ENCODE measurements at regions not wholly inside any gene's neighbourhood (a gene's known extent, or its start where the extent isn't known, plus 50 kb on each side); places are given as distances from the start of the nearest gene placed in this dataset.
"Not testable (repeated sequence)": the region's sequence is repeated elsewhere in the genome, so short reads cannot be mapped to it uniquely, and the experiment has no call there.

- no peak for DNase-seq
These were observed 170.0 kb downstream of the SOD2 start for GRCh38 chr6:159522877-159523547.

- no peak for DNase-seq
These were observed 171.1 kb downstream of the SOD2 start for GRCh38 chr6:159521962-159522361.

GRCh38 chr6:159520002-159520401, 173.0 kb downstream of the SOD2 start:
- DNase-seq = no peak

- not testable (repeated sequence) for DNase-seq
These were observed 177.2 kb downstream of the SOD2 start for GRCh38 chr6:159515811-159516210.

- DNase-seq = no peak
These were observed 179.1 kb downstream of the SOD2 start for GRCh38 chr6:159513914-159514313.

GRCh38 chr6:159513074-159513720, 179.8 kb downstream of the SOD2 start:
- no peak for DNase-seq

- no peak for DNase-seq
These were observed 180.5 kb downstream of the SOD2 start for GRCh38 chr6:159512571-159512970.

GRCh38 chr6:159512104-159512503, 180.9 kb downstream of the SOD2 start:
- DNase-seq = no peak

GRCh38 chr6:159510141-159510540, 182.9 kb downstream of the SOD2 start:
- no peak for DNase-seq

- no peak for DNase-seq
These were observed 184.1 kb downstream of the SOD2 start for GRCh38 chr6:159508931-159509330.

GRCh38 chr6:159506048-159506447, 187.0 kb downstream of the SOD2 start:
- no peak for DNase-seq

- no peak for DNase-seq
These were observed 187.7 kb downstream of the SOD2 start for GRCh38 chr6:159505140-159505922.

- no peak for DNase-seq
These were observed 191.5 kb downstream of the SOD2 start for GRCh38 chr6:159501558-159501957.

GRCh38 chr6:159499034-159499433, 194.0 kb downstream of the SOD2 start:
- no peak for DNase-seq

- no peak for DNase-seq
These were observed 198.5 kb downstream of the SOD2 start for GRCh38 chr6:159494586-159494972.

- no peak for DNase-seq
These were observed 199.0 kb downstream of the SOD2 start for GRCh38 chr6:159493898-159494585.

- DNase-seq = no peak
These were observed 199.7 kb downstream of the SOD2 start for GRCh38 chr6:159493231-159493897.

GRCh38 chr6:159490298-159490937, 202.6 kb downstream of the SOD2 start:
- DNase-seq = no peak

GRCh38 chr6:159487636-159488035, 205.4 kb downstream of the SOD2 start:
- DNase-seq = no peak

GRCh38 chr6:159483259-159483658, 209.8 kb downstream of the SOD2 start:
- DNase-seq = no peak

- no peak for DNase-seq
These were observed 211.1 kb downstream of the SOD2 start for GRCh38 chr6:159481897-159482296.

GRCh38 chr6:159480471-159480870, 212.6 kb downstream of the SOD2 start:
- no peak for DNase-seq

Data from dermis blood vessel endothelial cell (primary cell).